ENCODE measurements at regions not wholly inside any gene's neighbourhood (a gene's known extent, or its start where the extent isn't known, plus 50 kb on each side); places are given as distances from the start of the nearest gene placed in this dataset.

DNA sequence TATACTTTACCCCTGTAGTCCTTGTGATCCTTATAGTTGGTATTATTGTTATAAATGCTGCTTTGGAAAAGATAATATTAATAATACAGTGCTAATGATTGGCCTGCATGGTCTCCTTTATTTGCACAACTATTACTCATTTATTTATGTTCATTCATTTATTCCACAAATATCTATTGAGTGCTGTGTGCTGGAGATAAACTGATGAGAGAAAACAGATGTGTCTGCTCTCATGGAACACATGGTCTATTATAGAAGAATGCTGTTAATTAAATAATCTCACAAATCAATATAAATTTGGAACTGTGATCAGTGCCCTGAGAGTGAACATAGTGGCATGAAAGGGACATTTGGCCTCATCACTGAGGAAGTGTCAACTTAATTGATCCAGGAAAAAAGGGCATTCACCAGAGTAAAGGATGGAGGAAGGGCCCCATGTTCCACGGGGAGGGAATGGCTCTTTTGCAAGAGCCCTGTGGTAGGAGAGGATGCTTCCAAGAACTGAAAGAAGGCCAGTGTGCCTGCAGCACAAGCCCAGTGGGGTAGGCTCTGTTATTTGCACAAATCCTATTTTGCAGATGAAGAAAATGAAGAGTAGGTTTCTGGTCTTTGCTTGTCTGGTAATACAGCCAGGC lies 91.5 kb upstream of the STK39 start:
- Histone ChIP-seq H3K9me3 (no peaks in the 10 kb centered on the region), H3K4me3 (no peak overlapping the region), H3K27ac (no peak overlapping the region), H3K27me3 (no peaks in the 10 kb centered on the region), H3K4me1 (no peaks in the 10 kb centered on the region), H3K36me3 (no peaks in the 10 kb centered on the region)
- TF ChIP-seq POLR2A (IDR thresholded peaks at IDR 0.05) (no peak), POLR2AphosphoS5 (IDR thresholded peaks at IDR 0.05) (no peak)
- TF ChIP-seq, protein P1, sequence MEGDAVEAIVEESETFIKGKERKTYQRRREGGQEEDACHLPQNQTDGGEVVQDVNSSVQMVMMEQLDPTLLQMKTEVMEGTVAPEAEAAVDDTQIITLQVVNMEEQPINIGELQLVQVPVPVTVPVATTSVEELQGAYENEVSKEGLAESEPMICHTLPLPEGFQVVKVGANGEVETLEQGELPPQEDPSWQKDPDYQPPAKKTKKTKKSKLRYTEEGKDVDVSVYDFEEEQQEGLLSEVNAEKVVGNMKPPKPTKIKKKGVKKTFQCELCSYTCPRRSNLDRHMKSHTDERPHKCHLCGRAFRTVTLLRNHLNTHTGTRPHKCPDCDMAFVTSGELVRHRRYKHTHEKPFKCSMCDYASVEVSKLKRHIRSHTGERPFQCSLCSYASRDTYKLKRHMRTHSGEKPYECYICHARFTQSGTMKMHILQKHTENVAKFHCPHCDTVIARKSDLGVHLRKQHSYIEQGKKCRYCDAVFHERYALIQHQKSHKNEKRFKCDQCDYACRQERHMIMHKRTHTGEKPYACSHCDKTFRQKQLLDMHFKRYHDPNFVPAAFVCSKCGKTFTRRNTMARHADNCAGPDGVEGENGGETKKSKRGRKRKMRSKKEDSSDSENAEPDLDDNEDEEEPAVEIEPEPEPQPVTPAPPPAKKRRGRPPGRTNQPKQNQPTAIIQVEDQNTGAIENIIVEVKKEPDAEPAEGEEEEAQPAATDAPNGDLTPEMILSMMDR (IDR thresholded peaks at IDR 0.05): no peak
- no peak for DNase-seq (ENCODE audit: low spot score in 2 of 2)
- intact Hi-C loops (cut with DNase I; ENCODE audit: low total_unique reads): no loop called here

DNA sequence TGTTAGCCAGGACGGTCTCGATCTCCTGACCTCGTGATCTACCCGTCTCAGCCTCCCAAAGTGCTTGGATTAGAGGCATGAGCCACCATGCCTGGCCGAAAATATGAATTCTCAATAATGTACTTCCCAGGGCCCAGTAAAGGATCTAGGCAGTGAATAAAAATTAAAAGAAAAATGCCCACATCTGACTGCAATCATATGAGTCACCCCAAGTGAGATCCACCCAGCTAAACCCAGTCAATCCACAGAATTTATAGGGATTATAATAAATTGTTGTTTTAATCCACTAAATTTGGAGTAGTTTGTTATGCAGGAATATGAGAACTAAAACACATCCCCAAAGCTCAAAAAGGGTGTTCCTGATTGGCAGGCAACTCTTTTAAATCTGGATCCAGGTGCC lies 93.5 kb upstream of the STK39 start:
- Histone ChIP-seq H3K27me3 (no peaks in the 10 kb centered on the region), H3K4me3 (no peak overlapping the region), H3K4me1 (no peaks in the 10 kb centered on the region), H3K27ac (no peak overlapping the region), H3K36me3 (no peaks in the 10 kb centered on the region), H3K9me3 (no peaks in the 10 kb centered on the region)
- no peak for DNase-seq (ENCODE audit: low spot score in 2 of 2)
- intact Hi-C loops (cut with DNase I; ENCODE audit: low total_unique reads): no loop called here
- TF ChIP-seq, protein P1 (IDR thresholded peaks at IDR 0.05): no peak
- TF ChIP-seq POLR2AphosphoS5 (IDR thresholded peaks at IDR 0.05): no peak
- no peak for TF ChIP-seq POLR2A (IDR thresholded peaks at IDR 0.05)

DNA sequence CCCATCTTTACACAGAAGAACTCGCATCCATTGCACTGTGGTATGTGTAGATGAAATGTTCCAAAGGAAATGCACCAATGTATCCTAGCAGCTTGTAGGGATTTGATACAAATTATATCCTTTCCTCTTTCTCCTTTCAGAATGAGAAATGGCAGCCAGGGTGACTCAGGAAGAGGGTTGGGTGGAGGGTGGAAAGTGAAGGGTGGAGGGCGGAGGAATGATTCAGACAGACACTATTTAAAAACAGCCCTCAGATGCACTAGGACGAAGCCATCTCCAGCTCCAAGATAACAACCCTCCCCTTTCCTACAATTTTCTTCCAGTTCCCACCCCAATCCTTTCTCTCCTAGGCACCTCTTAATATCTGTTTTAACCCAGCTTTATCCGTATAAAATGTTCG lies 96.2 kb upstream of the STK39 start:
- no peaks in the 10 kb centered on the region for H3K36me3 ChIP-seq
- H3K27ac ChIP-seq: no peak overlapping the region
- H3K4me1 ChIP-seq: no peaks in the 10 kb centered on the region
- DNase-seq (ENCODE audit: low spot score in 2 of 2): no peak
- H3K9me3 ChIP-seq: no peaks in the 10 kb centered on the region
- intact Hi-C loops (cut with DNase I; ENCODE audit: low total_unique reads): no loop called here
- H3K4me3 ChIP-seq: no peak overlapping the region
- no peaks in the 10 kb centered on the region for H3K27me3 ChIP-seq
- TF ChIP-seq POLR2AphosphoS5 (IDR thresholded peaks at IDR 0.05) (no peak), POLR2A (IDR thresholded peaks at IDR 0.05) (no peak)
- TF ChIP-seq, protein P1 (IDR thresholded peaks at IDR 0.05): no peak

DNA sequence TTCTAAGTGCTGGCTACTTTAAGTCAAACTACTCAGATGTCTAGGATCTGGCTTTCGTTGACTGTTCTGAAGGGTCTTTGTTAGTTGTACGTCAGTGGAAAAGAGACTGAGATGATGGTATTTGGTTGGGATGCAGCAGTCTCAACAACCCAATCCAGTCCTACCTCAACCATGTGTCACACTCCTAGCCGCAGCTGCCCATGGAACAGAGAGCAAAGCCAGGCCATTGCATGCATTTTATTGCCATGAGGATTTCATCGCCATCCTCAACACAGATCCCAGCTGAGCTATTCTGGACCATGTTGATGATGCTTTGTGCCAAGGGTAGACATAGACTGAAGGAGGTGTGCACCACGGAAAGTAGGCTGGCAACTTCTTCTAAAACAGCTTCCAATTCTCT lies 97.3 kb upstream of the STK39 start:
- no peak for DNase-seq (ENCODE audit: low spot score in 2 of 2)
- Histone ChIP-seq H3K9me3 (no peaks in the 10 kb centered on the region), H3K4me1 (no peaks in the 10 kb centered on the region), H3K27me3 (no peaks in the 10 kb centered on the region), H3K36me3 (no peaks in the 10 kb centered on the region), H3K4me3 (no peak overlapping the region), H3K27ac (no peak overlapping the region)
- TF ChIP-seq POLR2AphosphoS5 (IDR thresholded peaks at IDR 0.05) (no peak), POLR2A (IDR thresholded peaks at IDR 0.05) (no peak)
- TF ChIP-seq, protein P1 (IDR thresholded peaks at IDR 0.05): no peak
- intact Hi-C loops (cut with DNase I; ENCODE audit: low total_unique reads): no loop called here

DNA sequence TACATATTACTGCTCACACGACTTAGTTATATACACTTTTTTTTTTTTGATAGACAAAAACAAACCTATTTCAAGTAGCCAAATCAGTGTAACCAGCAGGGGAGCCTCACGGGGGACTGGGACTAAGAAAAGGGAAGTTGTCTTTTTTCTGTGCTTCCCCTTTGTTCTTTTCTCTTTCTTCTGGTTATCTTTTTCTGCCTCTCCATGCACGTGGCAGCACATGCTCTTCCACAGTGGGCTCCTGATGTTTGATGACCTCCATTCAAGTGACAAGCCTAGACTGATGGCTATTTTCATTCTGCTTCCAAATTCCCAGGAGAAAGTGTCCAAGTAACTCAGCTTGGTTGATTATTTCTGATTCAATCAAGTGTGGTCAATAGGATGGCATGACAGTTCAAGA lies 98.2 kb upstream of the STK39 start:
- no peak for DNase-seq (ENCODE audit: low spot score in 2 of 2)
- Histone ChIP-seq H3K36me3 (no peaks in the 10 kb centered on the region), H3K4me3 (no peak overlapping the region), H3K27ac (no peak overlapping the region), H3K9me3 (no peaks in the 10 kb centered on the region), H3K27me3 (no peaks in the 10 kb centered on the region), H3K4me1 (no peaks in the 10 kb centered on the region)
- TF ChIP-seq POLR2AphosphoS5 (IDR thresholded peaks at IDR 0.05): no peak
- TF ChIP-seq, protein P1 (IDR thresholded peaks at IDR 0.05): no peak
- TF ChIP-seq POLR2A (IDR thresholded peaks at IDR 0.05): no peak
- intact Hi-C loops (cut with DNase I; ENCODE audit: low total_unique reads): no loop called here

Measured in breast epithelium (tissue), 4 donors.